ENCODE measurements at regions not wholly inside any gene's neighbourhood (a gene's known extent, or its start where the extent isn't known, plus 50 kb on each side); places are given as distances from the start of the nearest gene placed in this dataset.
"Not testable (repeated sequence)": the region's sequence is repeated elsewhere in the genome, so short reads cannot be mapped to it uniquely, and the experiment has no call there.

GRCh38 chr21:28309596-28309995 lies 683.1 kb downstream of the LTN1 start:
- no peak overlapping the region for H3K27ac Mint-ChIP-seq
- H3K9me3 Mint-ChIP-seq = peaks cover 4 to 15% of the 10 kb centered on the region in 2 donors
- DNase-seq (ENCODE audit: low spot score in 2 of 2) (no peak), ATAC-seq (no peak)
- peaks cover 0 to 6% of the 10 kb centered on the region in 2 donors for H3K36me3 Mint-ChIP-seq

GRCh38 chr21:28308516-28308915 lies 684.2 kb downstream of the LTN1 start:
- DNase-seq (ENCODE audit: low spot score in 2 of 2) (no peak), ATAC-seq (no peak)
- peaks cover 4 to 15% of the 10 kb centered on the region in 2 donors for H3K9me3 Mint-ChIP-seq
- peaks cover 0 to 6% of the 10 kb centered on the region in 2 donors for H3K36me3 Mint-ChIP-seq
- H3K27ac Mint-ChIP-seq = no peak overlapping the region

- peaks cover 0 to 5% of the 10 kb centered on the region in 2 donors for H3K9me3 Mint-ChIP-seq
- no peak overlapping the region for H3K27ac Mint-ChIP-seq
- no peaks in the 10 kb centered on the region for H3K36me3 Mint-ChIP-seq
- ATAC-seq = no peak
- no peak for DNase-seq (ENCODE audit: low spot score in 2 of 2)
These were observed 692.7 kb downstream of the LTN1 start for GRCh38 chr21:28299946-28300345.

GRCh38 chr21:28298251-28298672 lies 694.4 kb downstream of the LTN1 start:
- ATAC-seq (no peak), DNase-seq (ENCODE audit: low spot score in 2 of 2) (no peak)
- no peak overlapping the region for H3K27ac Mint-ChIP-seq
- H3K9me3 Mint-ChIP-seq = peaks cover 0 to 5% of the 10 kb centered on the region in 2 donors
- no peaks in the 10 kb centered on the region for H3K36me3 Mint-ChIP-seq

DNA sequence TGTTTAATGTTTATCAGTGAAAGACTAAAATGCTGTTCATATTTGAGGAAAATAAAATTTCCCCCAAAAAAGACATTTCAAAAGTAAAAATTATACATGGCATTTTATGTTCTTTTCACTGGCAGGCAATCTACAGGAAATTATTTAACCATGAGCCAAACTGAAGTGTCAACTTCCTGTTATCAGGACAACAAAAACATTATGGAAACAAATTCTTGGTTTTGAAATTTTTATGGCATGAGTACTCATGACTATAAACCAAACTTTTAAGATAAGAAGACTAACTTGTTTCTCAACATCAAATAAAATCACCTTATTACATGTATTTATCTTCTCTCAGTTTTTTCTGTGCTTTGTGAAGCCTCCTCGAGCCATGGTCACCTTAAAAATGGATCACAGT lies 698.6 kb downstream of the LTN1 start:
- H3K27ac Mint-ChIP-seq = no peak overlapping the region
- ATAC-seq (no peak), DNase-seq (ENCODE audit: low spot score in 2 of 2) (no peak)
- peaks cover 3 to 5% of the 10 kb centered on the region in 2 donors for H3K9me3 Mint-ChIP-seq
- peaks cover 0 to 6% of the 10 kb centered on the region in 2 donors for H3K36me3 Mint-ChIP-seq

DNA sequence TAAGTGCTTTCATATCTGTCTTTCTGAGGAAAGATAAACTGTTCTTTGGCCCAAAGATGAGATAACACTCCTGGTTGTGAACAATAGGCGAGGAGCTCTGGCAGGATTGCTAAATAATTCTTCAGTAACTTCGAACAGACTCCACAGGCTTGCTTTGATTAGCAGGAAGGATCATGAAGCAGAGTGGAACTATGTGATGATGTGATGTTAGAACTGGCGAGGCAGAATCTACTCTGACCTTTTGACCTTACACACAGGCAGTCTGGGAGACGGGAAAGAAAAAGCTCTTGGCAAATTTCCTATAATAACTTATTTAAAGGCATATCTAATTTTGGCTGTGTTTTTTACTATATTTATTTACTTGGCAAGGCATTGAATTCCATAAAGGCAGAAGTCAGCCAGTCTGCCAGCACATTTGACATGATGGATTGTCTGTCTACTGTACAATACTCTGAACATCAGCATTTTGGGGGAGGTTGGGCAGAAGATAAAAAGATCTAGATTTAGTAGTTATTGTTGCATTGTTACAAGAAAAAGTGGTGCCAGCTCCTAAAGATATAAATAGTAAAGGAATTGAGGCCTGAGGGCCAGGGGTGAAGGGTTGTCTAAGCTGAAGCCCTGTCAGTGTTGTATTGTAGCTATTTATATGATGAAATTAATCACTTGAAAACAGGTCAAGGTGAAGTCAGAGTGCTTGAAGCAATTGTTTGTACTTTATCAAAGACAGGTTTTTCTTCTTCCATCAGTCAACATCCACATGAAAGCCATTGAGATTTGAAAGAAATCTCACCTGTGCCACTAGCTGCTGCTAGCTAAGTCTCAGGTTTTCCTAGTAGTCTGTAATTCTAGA lies 708.8 kb downstream of the LTN1 start:
- Mint-ChIP-seq H3K9me3 (peaks cover 5 to 6% of the 10 kb centered on the region in 2 donors), H3K27ac (no peak overlapping the region), H3K36me3 (no peaks in the 10 kb centered on the region)
- no peak for ATAC-seq
- DNase-seq (ENCODE audit: low spot score in 2 of 2) = no peak

- ATAC-seq = no peak
- no peak overlapping the region for H3K27ac Mint-ChIP-seq
- peaks cover 4 to 5% of the 10 kb centered on the region in 2 donors for H3K9me3 Mint-ChIP-seq
- DNase-seq (ENCODE audit: low spot score in 2 of 2) = no peak
- H3K36me3 Mint-ChIP-seq = no peaks in the 10 kb centered on the region
These were observed 709.8 kb downstream of the LTN1 start for GRCh38 chr21:28282833-28283232.

DNA sequence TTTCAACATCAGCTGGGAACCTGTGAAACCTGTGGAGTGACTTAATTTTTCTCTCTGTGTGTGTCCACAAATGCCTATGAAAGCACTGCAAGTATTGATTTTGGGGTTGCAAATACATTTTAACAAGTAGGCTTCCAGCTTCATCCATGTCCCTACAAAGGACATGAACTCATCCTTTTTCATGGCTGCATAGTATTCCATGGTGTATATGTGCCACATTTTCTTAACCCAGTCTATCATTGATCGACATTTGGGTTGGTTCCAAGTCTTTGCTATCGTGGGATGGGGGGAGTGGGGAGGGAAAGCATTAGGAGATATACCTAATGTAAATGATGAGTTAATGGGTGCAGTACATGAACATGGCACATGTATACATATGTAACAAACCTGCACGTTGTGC lies 711.3 kb downstream of the LTN1 start:
- not testable (repeated sequence) for DNase-seq (ENCODE audit: low spot score in 2 of 2); H3K27ac Mint-ChIP-seq; H3K36me3 Mint-ChIP-seq; ATAC-seq; H3K9me3 Mint-ChIP-seq

GRCh38 chr21:28280611-28281010 lies 712.1 kb downstream of the LTN1 start:
- Mint-ChIP-seq H3K9me3 (peaks cover 0 to 5% of the 10 kb centered on the region in 2 donors), H3K36me3 (no peaks in the 10 kb centered on the region), H3K27ac (no peak overlapping the region)
- ATAC-seq = no peak
- DNase-seq (ENCODE audit: low spot score in 2 of 2) = no peak

- DNase-seq (ENCODE audit: low spot score in 2 of 2) (no peak), ATAC-seq (no peak)
- Mint-ChIP-seq H3K9me3 (peaks cover 0 to 5% of the 10 kb centered on the region in 2 donors), H3K27ac (no peak overlapping the region), H3K36me3 (no peaks in the 10 kb centered on the region)
These were observed 715.4 kb downstream of the LTN1 start for GRCh38 chr21:28277324-28277723.

DNA sequence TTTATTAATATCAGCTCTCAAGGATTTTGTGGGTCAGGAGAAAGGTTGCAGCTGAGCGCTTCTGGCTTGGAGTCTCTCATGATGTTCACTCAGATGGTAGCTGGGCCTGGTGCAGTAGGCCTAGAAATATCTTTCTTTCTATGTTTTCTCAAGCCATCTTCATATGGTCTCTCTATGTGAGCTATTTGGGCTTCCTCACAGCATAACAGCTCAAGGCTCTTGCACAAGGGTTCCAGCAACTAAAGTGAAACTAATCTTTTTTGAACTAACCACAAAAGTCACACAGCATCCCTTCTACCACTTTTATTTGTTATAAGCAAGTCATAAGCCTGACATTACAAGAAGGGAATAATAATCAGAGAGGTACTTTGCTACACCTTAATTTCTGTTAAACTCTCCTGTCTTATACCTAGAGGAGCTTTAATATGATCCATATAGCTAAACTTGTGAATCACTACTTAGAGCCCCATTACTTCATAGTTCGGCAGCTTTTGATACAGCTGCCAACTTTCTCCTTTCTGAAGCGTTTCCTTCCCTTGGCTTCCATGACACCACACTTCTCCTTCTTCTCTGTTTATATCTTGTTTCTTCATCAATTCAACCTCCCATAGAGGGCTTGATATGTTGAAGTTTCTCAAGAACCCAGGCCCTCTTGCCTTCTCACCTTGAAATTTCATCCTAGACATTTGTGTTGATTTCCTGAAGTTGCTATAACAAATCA lies 720.2 kb downstream of the LTN1 start:
- DNase-seq (ENCODE audit: low spot score in 2 of 2) (no peak), ATAC-seq (no peak)
- Mint-ChIP-seq H3K27ac (no peak overlapping the region), H3K9me3 (peaks cover 0 to 5% of the 10 kb centered on the region in 2 donors), H3K36me3 (no peaks in the 10 kb centered on the region)

- Mint-ChIP-seq H3K36me3 (no peaks in the 10 kb centered on the region), H3K27ac (no peak overlapping the region)
- ATAC-seq = no peak
These were observed 723.5 kb downstream of the LTN1 start for GRCh38 chr21:28269173-28269572.

GRCh38 chr21:28268685-28269084 lies 724.0 kb downstream of the LTN1 start:
- Mint-ChIP-seq H3K36me3 (no peaks in the 10 kb centered on the region), H3K9me3 (peaks cover 0 to 5% of the 10 kb centered on the region in 2 donors), H3K27ac (no peak overlapping the region)
- no peak for ATAC-seq
- DNase-seq (ENCODE audit: low spot score in 2 of 2) = no peak

More at GRCh38 chr21:28269173-28269572, 723.5 kb downstream of the LTN1 start:
- no peak for DNase-seq (ENCODE audit: low spot score in 2 of 2)
- peaks cover 0 to 5% of the 10 kb centered on the region in 2 donors for H3K9me3 Mint-ChIP-seq

DNA sequence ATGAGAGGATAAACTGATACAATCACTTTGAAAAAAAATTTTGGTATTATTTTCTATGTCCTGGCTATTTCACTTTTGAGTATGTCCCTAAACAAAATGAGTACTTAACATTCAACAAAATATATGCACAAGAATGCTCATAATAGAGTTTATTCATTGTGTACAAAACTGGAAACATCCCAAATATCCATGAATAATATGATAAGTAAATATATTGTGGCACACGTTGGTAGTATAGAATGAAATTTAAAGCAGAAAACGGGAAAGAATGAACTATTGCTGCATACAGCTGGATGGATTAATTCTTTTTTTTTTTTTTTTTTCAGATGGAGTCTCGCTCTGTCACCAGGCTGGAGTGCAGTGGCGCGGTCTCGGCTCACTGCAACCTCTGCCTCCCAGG lies 725.2 kb downstream of the LTN1 start:
- no peak overlapping the region for H3K27ac Mint-ChIP-seq
- no peak for DNase-seq (ENCODE audit: low spot score in 2 of 2)
- ATAC-seq = no peak
- no peaks in the 10 kb centered on the region for H3K36me3 Mint-ChIP-seq
- H3K9me3 Mint-ChIP-seq = peaks cover 0 to 5% of the 10 kb centered on the region in 2 donors

- Mint-ChIP-seq H3K36me3 (no peaks in the 10 kb centered on the region), H3K27ac (no peak overlapping the region), H3K9me3 (peaks cover 0 to 5% of the 10 kb centered on the region in 2 donors)
- no peak for DNase-seq (ENCODE audit: low spot score in 2 of 2)
- ATAC-seq = no peak
These were observed 726.6 kb downstream of the LTN1 start for GRCh38 chr21:28266061-28266460.

- Mint-ChIP-seq H3K9me3 (peaks cover 0 to 4% of the 10 kb centered on the region in 2 donors), H3K27ac (no peak overlapping the region), H3K36me3 (no peaks in the 10 kb centered on the region)
- ATAC-seq (no peak), DNase-seq (ENCODE audit: low spot score in 2 of 2) (no peak)
These were observed 728.7 kb downstream of the LTN1 start for GRCh38 chr21:28263974-28264373.

DNA sequence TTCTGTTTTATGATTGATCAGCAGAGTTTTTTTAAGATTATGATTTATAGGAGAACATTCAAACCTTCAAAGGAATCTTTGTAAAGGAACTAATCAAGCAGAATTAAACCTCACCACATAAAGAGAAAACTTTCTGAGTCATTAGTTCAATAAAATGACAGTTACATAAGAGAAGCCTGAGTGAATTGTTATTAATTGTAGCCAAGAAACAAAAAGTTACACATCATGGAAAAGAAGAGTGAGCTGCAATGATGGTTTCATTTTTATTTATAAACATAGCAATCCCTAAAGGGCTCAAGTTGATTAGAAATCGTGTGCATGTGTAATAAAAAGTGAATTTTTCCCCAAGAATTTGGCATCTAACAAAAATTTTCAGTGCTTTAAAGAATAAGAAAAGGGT lies 731.4 kb downstream of the LTN1 start:
- no peak for DNase-seq (ENCODE audit: low spot score in 2 of 2)
- no peak for ATAC-seq
- no peaks in the 10 kb centered on the region for H3K36me3 Mint-ChIP-seq
- peaks cover 0 to 4% of the 10 kb centered on the region in 2 donors for H3K9me3 Mint-ChIP-seq
- no peak overlapping the region for H3K27ac Mint-ChIP-seq

All from activated naive CD4-positive, alpha-beta T cell treated with anti-CD3 and anti-CD28 coated beads, Interleukin-2, amount 50 U/mL, for 72 hours (primary cell).